B cell (primary cell): ENCODE measurements at regions not wholly inside any gene's neighbourhood (a gene's known extent, or its start where the extent isn't known, plus 50 kb on each side); places are given as distances from the start of the nearest gene placed in this dataset.

Experiments
- ATAC-seq: fragments of 200-7000 bp; cut with Tn5 transposase; one replicate; pipeline ENCODE4 v1.10.0; 2021; ENCODE audit warnings: low read depth, mild to moderate bottlenecking, moderate number of reproducible peaks, moderate library complexity
- CTCF ChIA-PET: fragments of 350-600 bp; sonication (Branson Sonifier 250); formaldehyde crosslinking; loops from one replicate; lab custom pipeline; 2021; ENCODE audit warnings: antibody characterized with exemption, inconsistent platforms; lab: Charles Lee
- POLR2A ChIA-PET: fragments of 350-600 bp; sonication (Branson Sonifier 250); formaldehyde crosslinking; loops from one replicate; lab custom pipeline; 2021; ENCODE audit warnings: antibody characterized with exemption; lab: Charles Lee
- DNase-seq: peaks from one replicate; pipeline ENCODE4 v3.0.0; 2013
- H2AFZ ChIP-seq: 2 replicates; pipeline ENCODE4 v1.6.1; 2012; ENCODE audit warnings: mild to moderate bottlenecking, low read depth, low read length; ENCODE audit not compliant: insufficient read depth, poor library complexity, severe bottlenecking
- H3K27ac ChIP-seq, 2 donors: 1 replicate in 1 of 2; 2 replicates in 1 of 2; pipeline ENCODE4 v1.5.1; 2012 to 2013; ENCODE audit warnings: low read length in 2 of 2, mild to moderate bottlenecking in 2 of 2, moderate library complexity in 1 of 2
- H3K27me3 ChIP-seq, 4 experiments: fragments of 200-600 bp in 1 of 4; sonication (generic) in 1 of 4; replicated peaks in 1 of 4; 1 replicate in 2 of 4; 2 replicates in 2 of 4; pipeline versions ENCODE4 v1.6.1 to v1.7.0; 2013 to 2016; ENCODE audit warnings: low read length in 3 of 4, mild to moderate bottlenecking in 2 of 4, mixed read lengths in 1 of 4, moderate library complexity in 1 of 4; ENCODE audit not compliant: insufficient read depth in 4 of 4, control insufficient read depth in 3 of 4; ENCODE audit errors: control extremely low read depth in 1 of 4
- H3K36me3 ChIP-seq, 2 experiments: replicated peaks in 1 of 2; 1 replicate in 1 of 2; 2 replicates in 1 of 2; pipeline versions ENCODE4 v1.6.1 to v1.7.1; 2013; ENCODE audit warnings: low read length in 1 of 2; ENCODE audit not compliant: insufficient read depth in 2 of 2, control insufficient read depth in 1 of 2; ENCODE audit errors: control extremely low read depth in 1 of 2, extremely low read depth in 1 of 2
- H3K4me1 ChIP-seq, 2 donors: fragments of 200-600 bp in 1 of 2; sonication (generic) in 1 of 2; 1 replicate in 1 of 2; 2 replicates in 1 of 2; pipeline versions ENCODE4 v1.5.1 to v1.6.1; 2013 to 2017; ENCODE audit warnings: low read length in 2 of 2; ENCODE audit not compliant: control insufficient read depth in 2 of 2, insufficient read depth in 2 of 2
- H3K4me2 ChIP-seq: replicated peaks from 2 replicates; pipeline ENCODE3; 2012; ENCODE audit warnings: mild to moderate bottlenecking, low read depth, low read length; ENCODE audit not compliant: poor library complexity, severe bottlenecking
- H3K4me3 ChIP-seq, 5 experiments: fragments of 200-600 bp in 1 of 5; sonication (generic) in 1 of 5; 1 replicate in 3 of 5; 2 replicates in 2 of 5; pipeline versions ENCODE4 v1.5.1 to v1.7.0; 2011 to 2016; ENCODE audit warnings: low read length in 4 of 5, mild to moderate bottlenecking in 4 of 5, low read depth in 2 of 5, control low read depth in 1 of 5, moderate library complexity in 1 of 5; ENCODE audit not compliant: insufficient read depth in 1 of 5; ENCODE audit errors: control extremely low read depth in 1 of 5, extremely low read depth in 1 of 5
- H3K79me2 ChIP-seq: fragments of 200-600 bp; sonication (generic); one replicate; pipeline ENCODE4 v1.6.0; 2016; ENCODE audit warnings: low read length; ENCODE audit not compliant: control insufficient read depth, insufficient read depth
- H3K9ac ChIP-seq: fragments of 200-600 bp; sonication (generic); 2 replicates; pipeline ENCODE4 v1.6.1; 2017; ENCODE audit warnings: mild to moderate bottlenecking, low read length, moderate library complexity
- H3K9me3 ChIP-seq, 3 donors: one replicate each; pipeline versions ENCODE4 v1.6.1 to v1.7.1; 2013; ENCODE audit warnings: low read length in 2 of 3; ENCODE audit not compliant: control insufficient read depth in 2 of 3, insufficient read depth in 1 of 3; ENCODE audit errors: control extremely low read depth in 1 of 3
- H4K20me1 ChIP-seq: 2 replicates; pipeline ENCODE4 v1.6.0; 2012; ENCODE audit warnings: mild to moderate bottlenecking, low read length; ENCODE audit not compliant: insufficient read depth, control insufficient read depth, poor library complexity, severe bottlenecking
- H3K27ac Mint-ChIP-seq: one replicate; pipeline ENCODE4 v1.8.0; 2021; ENCODE audit warnings: mixed read lengths
- H3K27me3 Mint-ChIP-seq: one replicate; pipeline ENCODE4 v1.8.0; 2021; ENCODE audit warnings: mixed read lengths
- H3K4me1 Mint-ChIP-seq: one replicate; pipeline ENCODE4 v1.8.0; 2021; ENCODE audit warnings: mixed read lengths
- H3K4me3 Mint-ChIP-seq: one replicate; pipeline ENCODE4 v1.8.0; 2021; ENCODE audit warnings: mixed read lengths
- H3K9me3 Mint-ChIP-seq: one replicate; pipeline ENCODE4 v1.8.0; 2022; ENCODE audit warnings: mixed read lengths; ENCODE audit not compliant: insufficient read depth
- EZH2 ChIP-seq: IDR thresholded peaks from 2 replicates; pipeline ENCODE4 v1.6.1; 2012; ENCODE audit warnings: borderline replicate concordance, low read depth, mild to moderate bottlenecking, moderate library complexity, low read length; ENCODE audit not compliant: insufficient read depth, poor library complexity, severe bottlenecking
- WGBS: methylation state at CpG from one replicate; pipeline ENCODE4 v1.1.5; 2013; ENCODE audit warnings: missing lambda C conversion rate; ENCODE audit not compliant: insufficient coverage; 5-methylcytosine and 5-hydroxymethylcytosine counted together
- intact Hi-C: fragments of 100-400 bp; cut with micrococcal nuclease; formaldehyde crosslinking; loops from one replicate; pipeline ENCODE4 v1.10.0; 2022
- TF ChIP-seq, protein P1 (sequence below): fragments of 200-600 bp; IDR thresholded peaks from one replicate; pipeline ENCODE4 v1.8.0; 2022; ENCODE audit warnings: antibody characterized with exemption, mild to moderate bottlenecking

- Histone ChIP-seq H3K36me3 (no peaks in the 10 kb centered on the region), H4K20me1 (no peaks in the 10 kb centered on the region), H3K9ac (no peak overlapping the region), H3K27ac (no peak overlapping the region), H3K9me3 (no peaks in the 10 kb centered on the region), H3K4me3 (no peak overlapping the region), H3K4me2 (no peak overlapping the region), H3K79me2 (no peaks in the 10 kb centered on the region), H3K4me1 (no peaks in the 10 kb centered on the region), H3K27me3 (peaks cover 0 to 4% (median 0%) of the 10 kb centered on the region in 4 experiments), H2AFZ (no peak overlapping the region)
- intact Hi-C loops: no loop called here
- ATAC-seq (no peak), DNase-seq (no peak)
- no peak for TF ChIP-seq EZH2
- TF ChIP-seq, protein P1, sequence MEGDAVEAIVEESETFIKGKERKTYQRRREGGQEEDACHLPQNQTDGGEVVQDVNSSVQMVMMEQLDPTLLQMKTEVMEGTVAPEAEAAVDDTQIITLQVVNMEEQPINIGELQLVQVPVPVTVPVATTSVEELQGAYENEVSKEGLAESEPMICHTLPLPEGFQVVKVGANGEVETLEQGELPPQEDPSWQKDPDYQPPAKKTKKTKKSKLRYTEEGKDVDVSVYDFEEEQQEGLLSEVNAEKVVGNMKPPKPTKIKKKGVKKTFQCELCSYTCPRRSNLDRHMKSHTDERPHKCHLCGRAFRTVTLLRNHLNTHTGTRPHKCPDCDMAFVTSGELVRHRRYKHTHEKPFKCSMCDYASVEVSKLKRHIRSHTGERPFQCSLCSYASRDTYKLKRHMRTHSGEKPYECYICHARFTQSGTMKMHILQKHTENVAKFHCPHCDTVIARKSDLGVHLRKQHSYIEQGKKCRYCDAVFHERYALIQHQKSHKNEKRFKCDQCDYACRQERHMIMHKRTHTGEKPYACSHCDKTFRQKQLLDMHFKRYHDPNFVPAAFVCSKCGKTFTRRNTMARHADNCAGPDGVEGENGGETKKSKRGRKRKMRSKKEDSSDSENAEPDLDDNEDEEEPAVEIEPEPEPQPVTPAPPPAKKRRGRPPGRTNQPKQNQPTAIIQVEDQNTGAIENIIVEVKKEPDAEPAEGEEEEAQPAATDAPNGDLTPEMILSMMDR: no peak
- POLR2A ChIA-PET: no interaction called here
- CTCF ChIA-PET: no interaction called here
- no peak overlapping the region for H3K27ac Mint-ChIP-seq
- peaks cover 25% of the 10 kb centered on the region for H3K27me3 Mint-ChIP-seq
- no peak overlapping the region for H3K4me3 Mint-ChIP-seq
- H3K9me3 Mint-ChIP-seq: no peaks in the 10 kb centered on the region
- no peaks in the 10 kb centered on the region for H3K4me1 Mint-ChIP-seq
- no CpG with 5 or more reads among the region's 2 CpGs for WGBS
Measured at GRCh38 chr5:6274846-6275543, 103.4 kb downstream of the MED10 start.

DNA sequence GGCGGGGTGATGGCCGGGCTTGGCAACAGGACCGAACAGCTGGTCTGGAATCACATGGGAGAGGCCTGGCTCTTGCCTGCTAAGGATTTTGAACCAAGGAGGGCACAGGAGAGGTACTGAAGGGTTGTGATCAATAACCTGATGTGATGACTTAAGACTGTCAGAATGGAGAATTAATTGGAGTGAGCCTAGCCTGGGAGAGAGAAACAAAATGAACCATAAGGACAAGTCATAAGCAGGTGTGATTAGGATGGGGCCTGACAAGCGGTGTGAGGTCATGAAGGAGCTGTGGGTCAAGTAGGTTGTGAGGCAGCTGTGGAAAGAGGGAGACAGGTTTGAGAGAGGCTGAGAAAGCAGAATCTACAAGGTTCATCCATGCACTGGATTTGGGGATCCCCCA is 104.6 kb downstream of the MED10 start:
- no peaks in the 10 kb centered on the region for H3K4me1 Mint-ChIP-seq
- H3K9me3 ChIP-seq: no peaks in the 10 kb centered on the region
- ATAC-seq (no peak), DNase-seq (no peak)
- no peak overlapping the region for H3K27ac ChIP-seq
- H3K9ac ChIP-seq: no peak overlapping the region
- intact Hi-C loops: no loop called here
- peaks cover 0 to 7% (median 0%) of the 10 kb centered on the region in 4 experiments for H3K27me3 ChIP-seq
- no peak overlapping the region for H3K4me2 ChIP-seq
- H3K36me3 ChIP-seq: no peaks in the 10 kb centered on the region
- H3K4me3 ChIP-seq: no peak overlapping the region
- H3K27ac Mint-ChIP-seq: no peak overlapping the region
- H3K27me3 Mint-ChIP-seq: peaks cover 25% of the 10 kb centered on the region
- H2AFZ ChIP-seq: no peak overlapping the region
- H3K9me3 Mint-ChIP-seq: no peaks in the 10 kb centered on the region
- 82% methylated on average over 4 of the region's 4 CpGs for WGBS
- POLR2A ChIA-PET: no interaction called here
- no peaks in the 10 kb centered on the region for H3K4me1 ChIP-seq
- TF ChIP-seq EZH2: no peak
- TF ChIP-seq, protein P1: no peak
- no peaks in the 10 kb centered on the region for H4K20me1 ChIP-seq
- no peak overlapping the region for H3K4me3 Mint-ChIP-seq
- CTCF ChIA-PET: no interaction called here
- H3K79me2 ChIP-seq: no peaks in the 10 kb centered on the region
